Kidney (tissue), 13 donors: ENCODE measurements at regions not wholly inside any gene's neighbourhood (a gene's known extent, or its start where the extent isn't known, plus 50 kb on each side); places are given as distances from the start of the nearest gene placed in this dataset.

ENCODE experiments used
- DNase-seq, 5 donors: peaks; one replicate each; pipeline ENCODE4 v3.0.0-alpha.2; 2013 to 2020
- FAIRE-seq: peaks from 2 replicates; lab custom pipeline; 2012; peaks lifted over from hg19 to GRCh38; lab: Jason Lieb, UNC
- H3K27ac ChIP-seq, 2 donors: one replicate each; pipeline ENCODE4 v1.7.0; 2013; ENCODE audit warnings: low read depth in 2 of 2, low read length in 2 of 2, inconsistent platforms in 1 of 2
- H3K27me3 ChIP-seq: one replicate; pipeline ENCODE4 v1.7.1; 2013; ENCODE audit warnings: low read length, inconsistent platforms; ENCODE audit not compliant: control insufficient read depth, insufficient read depth
- H3K36me3 ChIP-seq, 3 donors: one replicate each; pipeline versions ENCODE4 v1.7.0 to v1.7.1; 2013; ENCODE audit warnings: low read length in 3 of 3, control low read depth in 1 of 3, inconsistent platforms in 1 of 3; ENCODE audit not compliant: insufficient read depth in 3 of 3, control insufficient read depth in 2 of 3
- H3K4me1 ChIP-seq, 3 donors: one replicate each; pipeline versions ENCODE4 v1.7.0 to v1.7.1; 2013; ENCODE audit warnings: low read length in 3 of 3, inconsistent platforms in 1 of 3, low read depth in 1 of 3; ENCODE audit not compliant: control insufficient read depth in 2 of 3, insufficient read depth in 2 of 3
- H3K4me3 ChIP-seq, 3 donors: one replicate each; pipeline versions ENCODE4 v1.7.0 to v1.8.1; 2013; ENCODE audit warnings: low read length in 3 of 3, control low read depth in 1 of 3, inconsistent platforms in 1 of 3
- H3K9ac ChIP-seq, 3 donors: one replicate each; pipeline versions ENCODE4 v1.7.0 to v1.7.1; 2013; ENCODE audit warnings: low read length in 3 of 3, control low read depth in 1 of 3, inconsistent platforms in 1 of 3
- H3K9me3 ChIP-seq, 3 donors: one replicate each; pipeline versions ENCODE4 v1.7.0 to v1.7.1; 2013; ENCODE audit warnings: low read length in 3 of 3, control low read depth in 1 of 3, inconsistent platforms in 1 of 3; ENCODE audit not compliant: control insufficient read depth in 2 of 3, insufficient read depth in 1 of 3
- intact Hi-C: fragments of 100-400 bp; cut with DNase I; formaldehyde crosslinking; loops from one replicate; pipeline ENCODE4 v1.11.1; 2022
- TF ChIP-seq, protein P1 (sequence below): IDR thresholded peaks from 3 replicates; pipeline ENCODE4 v1.5.1; 2012; ENCODE audit warnings: mild to moderate bottlenecking, moderate library complexity, borderline replicate concordance; ENCODE audit not compliant: insufficient read depth; ENCODE audit errors: extremely low read depth
- donor health status: control.
- donor health status: control.
- donor health status: control.
- donor health status: control.
- donor health status: control.
- donor health status: DM: yes; HTN: yes; CAD: no.
- donor health status: Normal renal cell carcinoma (clear cell type).

DNA sequence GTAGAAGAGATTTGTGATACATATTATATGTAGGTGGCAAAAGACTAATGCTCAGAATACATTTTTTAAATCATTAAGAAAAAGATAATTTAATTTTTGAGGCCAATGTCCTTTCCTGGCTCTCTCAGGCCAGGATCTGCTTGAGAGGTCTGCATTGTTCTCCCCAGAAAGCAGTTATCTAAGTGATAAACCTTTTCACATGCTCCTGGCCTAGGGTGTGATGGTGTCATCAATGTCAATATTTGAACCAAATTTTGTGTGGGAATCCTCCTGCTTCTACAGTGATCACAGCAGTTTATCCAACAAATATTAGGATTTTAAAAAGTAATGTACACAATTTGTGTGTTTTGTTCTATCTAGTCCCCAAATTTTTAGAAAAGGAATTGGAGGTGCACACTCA is 166.6 kb downstream of the DIRAS2 start:
- no peak overlapping the region for H3K4me3 ChIP-seq
- no peaks in the 10 kb centered on the region for H3K4me1 ChIP-seq
- TF ChIP-seq, protein P1, sequence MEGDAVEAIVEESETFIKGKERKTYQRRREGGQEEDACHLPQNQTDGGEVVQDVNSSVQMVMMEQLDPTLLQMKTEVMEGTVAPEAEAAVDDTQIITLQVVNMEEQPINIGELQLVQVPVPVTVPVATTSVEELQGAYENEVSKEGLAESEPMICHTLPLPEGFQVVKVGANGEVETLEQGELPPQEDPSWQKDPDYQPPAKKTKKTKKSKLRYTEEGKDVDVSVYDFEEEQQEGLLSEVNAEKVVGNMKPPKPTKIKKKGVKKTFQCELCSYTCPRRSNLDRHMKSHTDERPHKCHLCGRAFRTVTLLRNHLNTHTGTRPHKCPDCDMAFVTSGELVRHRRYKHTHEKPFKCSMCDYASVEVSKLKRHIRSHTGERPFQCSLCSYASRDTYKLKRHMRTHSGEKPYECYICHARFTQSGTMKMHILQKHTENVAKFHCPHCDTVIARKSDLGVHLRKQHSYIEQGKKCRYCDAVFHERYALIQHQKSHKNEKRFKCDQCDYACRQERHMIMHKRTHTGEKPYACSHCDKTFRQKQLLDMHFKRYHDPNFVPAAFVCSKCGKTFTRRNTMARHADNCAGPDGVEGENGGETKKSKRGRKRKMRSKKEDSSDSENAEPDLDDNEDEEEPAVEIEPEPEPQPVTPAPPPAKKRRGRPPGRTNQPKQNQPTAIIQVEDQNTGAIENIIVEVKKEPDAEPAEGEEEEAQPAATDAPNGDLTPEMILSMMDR = no peak
- no peak overlapping the region for H3K9ac ChIP-seq
- FAIRE-seq (no peak), DNase-seq (no peak)
- H3K27ac ChIP-seq = no peak overlapping the region
- no peaks in the 10 kb centered on the region for H3K36me3 ChIP-seq
- H3K27me3 ChIP-seq = no peaks in the 10 kb centered on the region
- H3K9me3 ChIP-seq = no peaks in the 10 kb centered on the region
- intact Hi-C loops = no loop called here

DNA sequence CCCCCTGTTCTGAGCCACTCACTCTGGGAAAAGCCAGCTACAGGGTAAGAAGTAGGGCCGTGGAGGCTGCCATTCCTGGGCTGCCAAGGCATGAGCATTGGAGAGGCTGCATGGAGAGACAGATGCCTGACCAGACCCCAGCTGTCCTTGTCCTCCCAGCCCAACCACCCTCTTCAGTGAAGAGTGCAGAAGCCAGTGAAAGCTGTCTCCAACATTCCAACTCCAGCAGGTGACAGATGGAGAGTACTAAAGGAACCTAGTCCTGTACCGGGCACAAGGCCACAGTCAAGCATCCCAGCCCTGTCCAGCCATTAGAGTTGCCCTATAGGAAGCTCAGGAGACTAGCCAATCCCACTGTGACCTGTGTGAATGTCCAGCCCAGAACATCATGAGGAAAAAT is 165.1 kb downstream of the DIRAS2 start:
- H3K4me1 ChIP-seq = no peaks in the 10 kb centered on the region
- FAIRE-seq (no peak), DNase-seq (no peak)
- H3K36me3 ChIP-seq = no peaks in the 10 kb centered on the region
- intact Hi-C loops = no loop called here
- no peak overlapping the region for H3K9ac ChIP-seq
- H3K9me3 ChIP-seq = no peaks in the 10 kb centered on the region
- no peak overlapping the region for H3K27ac ChIP-seq
- TF ChIP-seq, protein P1 = no peak
- H3K4me3 ChIP-seq = no peak overlapping the region
- H3K27me3 ChIP-seq = no peaks in the 10 kb centered on the region

DNA sequence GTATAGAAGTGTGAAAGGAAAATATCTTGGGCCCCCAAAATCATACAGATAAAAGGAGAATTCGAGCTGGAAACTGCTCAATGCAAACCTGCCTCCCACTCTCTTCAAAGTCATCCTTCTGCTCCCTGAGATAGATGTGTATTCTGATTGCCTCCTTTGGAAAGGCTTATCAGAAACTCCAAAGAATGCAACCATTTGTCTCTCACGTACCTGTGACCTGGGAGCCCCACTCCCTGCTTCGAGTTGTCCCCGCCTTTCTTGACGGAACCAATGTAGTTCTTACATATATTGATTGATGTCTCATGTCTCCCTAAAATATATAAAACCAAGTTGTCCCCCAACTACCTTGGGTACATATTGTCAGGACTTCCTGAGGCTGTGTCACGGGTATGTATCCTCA is 163.8 kb downstream of the DIRAS2 start:
- intact Hi-C loops = no loop called here
- no peak for FAIRE-seq

More for the DNA sequence above, 163.8 kb downstream of the DIRAS2 start:
- Histone ChIP-seq H3K9me3 (no peaks in the 10 kb centered on the region), H3K4me3 (no peak overlapping the region), H3K36me3 (no peaks in the 10 kb centered on the region), H3K4me1 (no peaks in the 10 kb centered on the region), H3K27ac (no peak overlapping the region), H3K27me3 (no peaks in the 10 kb centered on the region), H3K9ac (no peak overlapping the region)
- TF ChIP-seq, protein P1 = no peak
- no peak for DNase-seq
